HG02970 (cell line): ENCODE measurements at regions not wholly inside any gene's neighbourhood (a gene's known extent, or its start where the extent isn't known, plus 50 kb on each side); places are given as distances from the start of the nearest gene placed in this dataset.

ENCODE experiments used
- ATAC-seq: cut with Tn5 transposase; IDR thresholded peaks from one replicate; pipeline ENCODE4 v1.9.1; 2021; ENCODE audit warnings: mild to moderate bottlenecking, moderate library complexity, moderate number of reproducible peaks; ENCODE audit not compliant: unreplicated experiment, low FRiP score

DNA sequence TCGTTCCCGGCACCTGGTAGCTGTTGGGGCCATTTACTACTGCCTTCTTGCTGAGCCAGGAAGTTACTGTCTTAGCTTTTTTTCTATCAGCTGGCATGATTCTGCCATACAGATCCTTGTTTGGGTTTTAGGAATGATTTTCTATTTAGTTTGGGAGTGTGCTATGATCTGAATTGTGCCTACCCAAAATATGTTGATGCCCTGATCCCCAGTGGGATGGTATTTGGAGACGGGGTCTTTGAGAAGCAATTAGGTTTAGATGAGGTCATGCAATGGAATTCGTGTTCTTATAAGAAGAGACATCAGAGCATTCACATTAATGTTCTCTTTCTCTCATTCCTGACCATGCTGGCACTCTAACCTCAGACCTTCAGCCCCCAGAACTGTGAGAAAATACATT lies 59.4 kb upstream of the HS3ST2 start:
- no peak for ATAC-seq

GRCh38 chr16:22757202-22757601 lies 56.8 kb upstream of the HS3ST2 start:
- no peak for ATAC-seq

DNA sequence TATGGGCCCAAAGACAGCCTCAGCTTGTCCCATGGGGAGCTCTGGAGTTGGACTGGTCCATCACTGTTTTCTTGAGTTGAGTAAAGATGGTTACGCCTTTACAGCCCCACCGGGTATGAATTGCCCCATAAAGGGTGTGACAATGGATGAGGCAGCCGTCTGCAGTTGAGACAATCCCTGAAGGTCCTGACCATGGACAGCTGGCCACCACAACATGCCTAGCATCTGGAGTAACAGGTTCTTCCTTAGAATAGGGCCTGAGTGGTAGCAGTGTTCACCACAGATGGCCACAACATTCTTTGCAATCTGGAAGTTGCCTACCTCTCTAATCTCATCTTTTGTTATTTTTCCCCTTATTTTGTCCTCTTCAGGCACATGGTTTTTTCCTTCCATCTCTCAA lies 51.5 kb upstream of the HS3ST2 start:
- no peak for ATAC-seq

- ATAC-seq, result no peak
Observed at GRCh38 chr16:22763437-22764080, 50.4 kb upstream of the HS3ST2 start.
